K562 (cell line): ENCODE measurements at regions not wholly inside any gene's neighbourhood (a gene's known extent, or its start where the extent isn't known, plus 50 kb on each side); places are given as distances from the start of the nearest gene placed in this dataset.

Source experiments
- MYC ChIP-seq, 2 experiments: fragments of 250-450 bp in 1 of 2; sonication (Bioruptor Pico) in 1 of 2; IDR thresholded peaks; 2 replicates each; pipeline versions ENCODE4 v1.5.1 to v1.6.1; 2012 to 2021; ENCODE audit warnings: low read depth in 2 of 2, borderline replicate concordance in 1 of 2, improper control_type of control experiment in 1 of 2, low read length in 1 of 2, mild to moderate bottlenecking in 1 of 2, moderate library complexity in 1 of 2
- RFX7 ChIP-seq: fragments of 250-450 bp; sonication (Bioruptor Pico); IDR thresholded peaks from 2 replicates; pipeline ENCODE4 v1.5.1; 2021; ENCODE audit warnings: mild to moderate bottlenecking
- SREBF2 ChIP-seq: sonication (generic); formaldehyde crosslinking; IDR thresholded peaks from 2 replicates; pipeline ENCODE4 v1.4.0; 2020; ENCODE audit warnings: mild to moderate bottlenecking, missing genetic modification reagents
- ZNF354B ChIP-seq: fragments of 250-450 bp; sonication (Bioruptor Pico); IDR thresholded peaks from 2 replicates; pipeline ENCODE4 v1.4.0; 2020
- TF ChIP-seq, protein P1 (sequence below): fragments of 450-650 bp; formaldehyde crosslinking; IDR thresholded peaks from 2 replicates; pipeline ENCODE4 v1.4.0; 2022; ENCODE audit warnings: mild to moderate bottlenecking, moderate library complexity
- TF ChIP-seq, protein P2 (sequence below): fragments of 250-450 bp; sonication (Bioruptor Pico); IDR thresholded peaks from 2 replicates; pipeline ENCODE4 v1.4.0; 2020
- TF ChIP-seq, protein P3 (sequence below): fragments of 250-450 bp; sonication (Bioruptor Pico); IDR thresholded peaks from 2 replicates; pipeline ENCODE4 v1.8.0; 2022; ENCODE audit warnings: moderate library complexity, mild to moderate bottlenecking, inconsistent platforms
- TF ChIP-seq, protein P4 (sequence below): IDR thresholded peaks from 2 replicates; pipeline ENCODE4 v1.6.1; 2014; ENCODE audit warnings: antibody characterized with exemption

DNA sequence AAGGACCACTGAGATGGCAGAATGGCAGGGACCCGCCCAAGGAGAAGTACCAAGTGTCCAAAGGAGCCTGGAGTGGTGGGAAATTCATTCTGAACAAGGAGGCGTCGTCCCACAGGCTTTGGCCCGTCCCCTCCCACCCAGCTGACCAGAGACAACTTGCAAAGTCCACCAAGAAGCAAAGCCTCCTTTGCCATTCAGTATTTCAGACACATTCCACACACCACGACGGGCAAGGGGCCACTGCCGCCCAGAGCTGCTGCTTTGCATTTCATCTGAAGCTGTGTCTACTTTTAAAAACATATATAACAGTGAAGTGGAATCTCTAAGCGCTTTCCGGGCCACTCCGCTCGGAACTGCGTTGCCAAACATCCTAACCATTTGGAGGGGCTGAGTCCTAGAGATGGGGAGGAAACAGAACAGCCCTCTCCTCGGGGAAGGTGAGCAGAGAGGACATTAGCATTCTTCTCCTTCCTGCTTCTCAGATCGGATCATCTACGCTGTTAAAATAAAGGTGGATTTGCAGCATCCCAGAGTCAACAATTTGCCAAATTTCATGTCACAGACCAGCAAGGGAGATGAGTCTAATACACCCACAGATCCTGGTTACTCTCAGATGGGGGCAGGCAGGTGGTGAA is 89.0 kb upstream of the ZNF507 start (continued):
- TF ChIP-seq, protein P1, sequence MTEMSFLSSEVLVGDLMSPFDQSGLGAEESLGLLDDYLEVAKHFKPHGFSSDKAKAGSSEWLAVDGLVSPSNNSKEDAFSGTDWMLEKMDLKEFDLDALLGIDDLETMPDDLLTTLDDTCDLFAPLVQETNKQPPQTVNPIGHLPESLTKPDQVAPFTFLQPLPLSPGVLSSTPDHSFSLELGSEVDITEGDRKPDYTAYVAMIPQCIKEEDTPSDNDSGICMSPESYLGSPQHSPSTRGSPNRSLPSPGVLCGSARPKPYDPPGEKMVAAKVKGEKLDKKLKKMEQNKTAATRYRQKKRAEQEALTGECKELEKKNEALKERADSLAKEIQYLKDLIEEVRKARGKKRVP: no peak
- TF ChIP-seq SREBF2: no peak
- TF ChIP-seq ZNF354B (CRISPR knock-in tag): no peak
- TF ChIP-seq, protein P2, sequence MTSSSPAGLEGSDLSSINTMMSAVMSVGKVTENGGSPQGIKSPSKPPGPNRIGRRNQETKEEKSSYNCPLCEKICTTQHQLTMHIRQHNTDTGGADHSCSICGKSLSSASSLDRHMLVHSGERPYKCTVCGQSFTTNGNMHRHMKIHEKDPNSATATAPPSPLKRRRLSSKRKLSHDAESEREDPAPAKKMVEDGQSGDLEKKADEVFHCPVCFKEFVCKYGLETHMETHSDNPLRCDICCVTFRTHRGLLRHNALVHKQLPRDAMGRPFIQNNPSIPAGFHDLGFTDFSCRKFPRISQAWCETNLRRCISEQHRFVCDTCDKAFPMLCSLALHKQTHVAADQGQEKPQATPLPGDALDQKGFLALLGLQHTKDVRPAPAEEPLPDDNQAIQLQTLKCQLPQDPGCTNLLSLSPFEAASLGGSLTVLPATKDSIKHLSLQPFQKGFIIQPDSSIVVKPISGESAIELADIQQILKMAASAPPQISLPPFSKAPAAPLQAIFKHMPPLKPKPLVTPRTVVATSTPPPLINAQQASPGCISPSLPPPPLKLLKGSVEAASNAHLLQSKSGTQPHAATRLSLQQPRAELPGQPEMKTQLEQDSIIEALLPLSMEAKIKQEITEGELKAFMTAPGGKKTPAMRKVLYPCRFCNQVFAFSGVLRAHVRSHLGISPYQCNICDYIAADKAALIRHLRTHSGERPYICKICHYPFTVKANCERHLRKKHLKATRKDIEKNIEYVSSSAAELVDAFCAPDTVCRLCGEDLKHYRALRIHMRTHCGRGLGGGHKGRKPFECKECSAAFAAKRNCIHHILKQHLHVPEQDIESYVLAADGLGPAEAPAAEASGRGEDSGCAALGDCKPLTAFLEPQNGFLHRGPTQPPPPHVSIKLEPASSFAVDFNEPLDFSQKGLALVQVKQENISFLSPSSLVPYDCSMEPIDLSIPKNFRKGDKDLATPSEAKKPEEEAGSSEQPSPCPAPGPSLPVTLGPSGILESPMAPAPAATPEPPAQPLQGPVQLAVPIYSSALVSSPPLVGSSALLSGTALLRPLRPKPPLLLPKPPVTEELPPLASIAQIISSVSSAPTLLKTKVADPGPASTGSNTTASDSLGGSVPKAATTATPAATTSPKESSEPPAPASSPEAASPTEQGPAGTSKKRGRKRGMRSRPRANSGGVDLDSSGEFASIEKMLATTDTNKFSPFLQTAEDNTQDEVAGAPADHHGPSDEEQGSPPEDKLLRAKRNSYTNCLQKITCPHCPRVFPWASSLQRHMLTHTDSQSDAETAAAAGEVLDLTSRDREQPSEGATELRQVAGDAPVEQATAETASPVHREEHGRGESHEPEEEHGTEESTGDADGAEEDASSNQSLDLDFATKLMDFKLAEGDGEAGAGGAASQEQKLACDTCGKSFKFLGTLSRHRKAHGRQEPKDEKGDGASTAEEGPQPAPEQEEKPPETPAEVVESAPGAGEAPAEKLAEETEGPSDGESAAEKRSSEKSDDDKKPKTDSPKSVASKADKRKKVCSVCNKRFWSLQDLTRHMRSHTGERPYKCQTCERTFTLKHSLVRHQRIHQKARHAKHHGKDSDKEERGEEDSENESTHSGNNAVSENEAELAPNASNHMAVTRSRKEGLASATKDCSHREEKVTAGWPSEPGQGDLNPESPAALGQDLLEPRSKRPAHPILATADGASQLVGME (CRISPR knock-in tag): no peak
- TF ChIP-seq RFX7 (CRISPR knock-in tag): no peak
- TF ChIP-seq, protein P3, sequence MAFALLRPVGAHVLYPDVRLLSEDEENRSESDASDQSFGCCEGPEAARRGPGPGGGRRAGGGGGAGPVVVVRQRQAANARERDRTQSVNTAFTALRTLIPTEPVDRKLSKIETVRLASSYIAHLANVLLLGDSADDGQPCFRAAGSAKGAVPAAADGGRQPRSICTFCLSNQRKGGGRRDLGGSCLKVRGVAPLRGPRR (CRISPR knock-in tag): no peak
- TF ChIP-seq, protein P4, sequence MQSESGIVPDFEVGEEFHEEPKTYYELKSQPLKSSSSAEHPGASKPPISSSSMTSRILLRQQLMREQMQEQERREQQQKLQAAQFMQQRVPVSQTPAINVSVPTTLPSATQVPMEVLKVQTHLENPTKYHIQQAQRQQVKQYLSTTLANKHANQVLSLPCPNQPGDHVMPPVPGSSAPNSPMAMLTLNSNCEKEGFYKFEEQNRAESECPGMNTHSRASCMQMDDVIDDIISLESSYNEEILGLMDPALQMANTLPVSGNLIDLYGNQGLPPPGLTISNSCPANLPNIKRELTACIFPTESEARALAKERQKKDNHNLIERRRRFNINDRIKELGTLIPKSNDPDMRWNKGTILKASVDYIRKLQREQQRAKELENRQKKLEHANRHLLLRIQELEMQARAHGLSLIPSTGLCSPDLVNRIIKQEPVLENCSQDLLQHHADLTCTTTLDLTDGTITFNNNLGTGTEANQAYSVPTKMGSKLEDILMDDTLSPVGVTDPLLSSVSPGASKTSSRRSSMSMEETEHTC: no peak
- TF ChIP-seq MYC (IDR thresholded peaks at IDR 0.05; ENCODE audit: low read depth, low read length): no peak
- no peak for TF ChIP-seq MYC (CRISPR knock-in tag; IDR thresholded peaks at IDR 0.05; ENCODE audit: borderline replicate concordance, low read depth)
